Stimulated activated CD4-positive, alpha-beta T cell treated with anti-CD3 and anti-CD28 coated beads, Interleukin-4, amount 100 ng/mL, for 1 hour (primary cell): ENCODE measurements at regions not wholly inside any gene's neighbourhood (a gene's known extent, or its start where the extent isn't known, plus 50 kb on each side); places are given as distances from the start of the nearest gene placed in this dataset.
"Not testable (repeated sequence)": the region's sequence is repeated elsewhere in the genome, so short reads cannot be mapped to it uniquely, and the experiment has no call there.

Experiments used
- DNase-seq: peaks from one replicate; pipeline ENCODE4 v3.0.0-alpha.2; 2020

- no peak for DNase-seq
Observed at GRCh38 chr18:41690332-41691127, 264.5 kb upstream of the PIK3C3 start.

GRCh38 chr18:41687138-41687537, 267.9 kb upstream of the PIK3C3 start:
- no peak for DNase-seq

- no peak for DNase-seq
Observed at GRCh38 chr18:41681138-41681880, 273.7 kb upstream of the PIK3C3 start.

GRCh38 chr18:41674506-41674905, 280.5 kb upstream of the PIK3C3 start:
- no peak for DNase-seq

- no peak for DNase-seq
Observed at GRCh38 chr18:41666231-41666630, 288.8 kb upstream of the PIK3C3 start.

GRCh38 chr18:41665210-41665609, 289.8 kb upstream of the PIK3C3 start:
- DNase-seq: no peak

- DNase-seq: no peak
Observed at GRCh38 chr18:41660654-41661053, 294.4 kb upstream of the PIK3C3 start.

- DNase-seq: no peak
Observed at GRCh38 chr18:41659438-41660130, 295.4 kb upstream of the PIK3C3 start.

- DNase-seq: no peak
Observed at GRCh38 chr18:41657189-41657588, 297.8 kb upstream of the PIK3C3 start.

- no peak for DNase-seq
Observed at GRCh38 chr18:41655074-41655473, 300.0 kb upstream of the PIK3C3 start.

- DNase-seq: no peak
Observed at GRCh38 chr18:41647914-41648313, 307.1 kb upstream of the PIK3C3 start.

- DNase-seq: no peak
Observed at GRCh38 chr18:41646915-41647620, 308.0 kb upstream of the PIK3C3 start.

GRCh38 chr18:41645589-41646360, 309.3 kb upstream of the PIK3C3 start:
- DNase-seq: no peak

GRCh38 chr18:41644466-41644865, 310.6 kb upstream of the PIK3C3 start:
- DNase-seq: no peak

GRCh38 chr18:41643427-41643826, 311.6 kb upstream of the PIK3C3 start:
- DNase-seq: no peak

- no peak for DNase-seq
Observed at GRCh38 chr18:41642756-41643155, 312.3 kb upstream of the PIK3C3 start.

- no peak for DNase-seq
Observed at GRCh38 chr18:41639218-41639617, 315.8 kb upstream of the PIK3C3 start.

GRCh38 chr18:41631723-41632285, 323.2 kb upstream of the PIK3C3 start:
- not testable (repeated sequence) for DNase-seq

- no peak for DNase-seq
Observed at GRCh38 chr18:41630232-41630886, 324.7 kb upstream of the PIK3C3 start.

GRCh38 chr18:41624460-41624859, 330.6 kb upstream of the PIK3C3 start:
- no peak for DNase-seq

GRCh38 chr18:41621177-41621576, 333.9 kb upstream of the PIK3C3 start:
- no peak for DNase-seq
